HG02610 (cell line): ENCODE measurements at regions not wholly inside any gene's neighbourhood (a gene's known extent, or its start where the extent isn't known, plus 50 kb on each side); places are given as distances from the start of the nearest gene placed in this dataset.
"Not testable (repeated sequence)": the region's sequence is repeated elsewhere in the genome, so short reads cannot be mapped to it uniquely, and the experiment has no call there.

Experiments
- ATAC-seq: cut with Tn5 transposase; IDR thresholded peaks from one replicate; pipeline ENCODE4 v1.9.1; 2021; ENCODE audit warnings: mild to moderate bottlenecking, moderate library complexity; ENCODE audit not compliant: unreplicated experiment

DNA sequence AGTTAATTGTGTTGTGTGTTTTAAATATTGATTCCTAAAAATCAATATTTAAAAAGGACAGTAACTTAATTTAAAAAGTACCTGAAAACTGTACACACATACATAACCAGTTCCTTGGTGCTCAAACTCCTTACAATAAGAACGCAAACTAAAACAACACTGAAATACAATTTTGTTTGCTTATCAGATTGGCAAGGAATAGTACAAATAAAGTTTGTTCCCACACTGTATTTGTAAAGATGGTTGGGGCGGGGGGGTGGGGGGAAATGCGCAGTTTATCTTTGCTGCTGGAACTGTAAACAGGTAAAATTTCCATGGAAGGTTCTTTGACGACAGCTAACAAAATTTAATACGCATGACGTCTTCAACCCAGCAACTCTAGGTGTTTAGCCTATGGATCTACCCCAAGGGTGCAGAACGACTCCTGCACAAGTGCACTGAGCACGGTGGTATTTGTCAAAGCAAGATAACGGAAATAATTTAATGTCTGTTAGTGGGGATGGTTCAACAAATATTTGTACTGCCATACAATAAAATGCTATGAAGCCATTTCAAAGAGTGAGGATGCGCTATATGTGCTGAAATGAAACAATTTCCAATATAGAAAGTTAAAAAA lies 96.5 kb downstream of the ING1 start:
- ATAC-seq: no peak

- no peak for ATAC-seq
Observed at GRCh38 chr13:110811008-110811720, 97.7 kb downstream of the ING1 start.

DNA sequence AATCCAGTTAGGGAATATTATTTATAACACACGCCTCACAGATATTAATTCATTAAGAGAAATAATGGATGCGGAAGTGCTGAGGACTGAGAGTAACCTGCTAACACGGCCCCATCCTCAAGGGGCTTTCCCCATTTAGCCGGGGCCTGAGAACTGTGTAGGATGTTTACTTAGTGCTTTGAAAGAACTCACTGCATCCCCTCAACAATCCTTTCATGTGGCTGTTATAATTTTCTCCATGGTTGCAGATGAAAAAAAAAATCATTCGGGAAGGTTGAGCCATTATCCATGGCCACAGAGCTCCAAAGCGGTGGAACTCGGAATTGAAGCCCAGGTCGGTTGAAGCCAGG lies 98.2 kb downstream of the ING1 start:
- ATAC-seq: no peak

DNA sequence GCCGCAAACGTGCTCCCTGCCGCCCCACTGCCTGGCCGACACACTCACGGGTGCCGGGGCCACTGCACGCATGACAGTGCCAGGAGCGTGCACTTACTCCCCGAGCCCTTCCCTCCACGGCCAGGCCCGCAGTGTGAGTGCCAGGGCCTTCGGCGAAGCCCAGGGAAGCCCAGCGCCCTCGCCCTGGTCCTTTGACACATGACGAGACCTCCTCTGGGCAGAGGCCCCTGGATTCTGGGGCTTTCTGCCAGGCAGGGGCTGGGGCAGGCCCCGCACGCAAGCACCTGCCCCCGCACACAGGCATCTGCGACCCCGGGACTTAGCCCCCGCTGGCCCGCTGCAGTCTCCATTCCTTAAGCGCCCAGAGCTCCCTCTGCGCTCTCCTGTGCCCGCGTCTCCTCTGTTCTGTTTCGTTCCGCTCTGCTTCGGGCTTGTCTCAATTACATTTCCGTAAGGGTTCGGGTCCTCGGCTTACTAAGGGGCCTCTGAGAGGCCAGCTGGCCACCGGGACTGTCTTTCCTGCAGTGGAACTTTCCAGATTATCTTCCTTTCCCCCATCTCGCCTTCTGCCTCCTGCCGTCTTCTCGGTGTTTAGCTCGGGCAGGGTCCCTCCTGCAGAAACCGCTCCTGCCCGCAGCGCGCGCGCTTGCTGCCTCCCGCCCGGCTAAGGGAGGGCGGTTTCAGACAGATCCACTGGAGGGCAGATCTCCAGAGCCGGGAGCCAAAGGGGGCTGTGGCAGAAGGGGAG lies 98.8 kb downstream of the ING1 start:
- no peak for ATAC-seq

- ATAC-seq: no peak
Observed at GRCh38 chr13:110812869-110813645, 99.6 kb downstream of the ING1 start.

DNA sequence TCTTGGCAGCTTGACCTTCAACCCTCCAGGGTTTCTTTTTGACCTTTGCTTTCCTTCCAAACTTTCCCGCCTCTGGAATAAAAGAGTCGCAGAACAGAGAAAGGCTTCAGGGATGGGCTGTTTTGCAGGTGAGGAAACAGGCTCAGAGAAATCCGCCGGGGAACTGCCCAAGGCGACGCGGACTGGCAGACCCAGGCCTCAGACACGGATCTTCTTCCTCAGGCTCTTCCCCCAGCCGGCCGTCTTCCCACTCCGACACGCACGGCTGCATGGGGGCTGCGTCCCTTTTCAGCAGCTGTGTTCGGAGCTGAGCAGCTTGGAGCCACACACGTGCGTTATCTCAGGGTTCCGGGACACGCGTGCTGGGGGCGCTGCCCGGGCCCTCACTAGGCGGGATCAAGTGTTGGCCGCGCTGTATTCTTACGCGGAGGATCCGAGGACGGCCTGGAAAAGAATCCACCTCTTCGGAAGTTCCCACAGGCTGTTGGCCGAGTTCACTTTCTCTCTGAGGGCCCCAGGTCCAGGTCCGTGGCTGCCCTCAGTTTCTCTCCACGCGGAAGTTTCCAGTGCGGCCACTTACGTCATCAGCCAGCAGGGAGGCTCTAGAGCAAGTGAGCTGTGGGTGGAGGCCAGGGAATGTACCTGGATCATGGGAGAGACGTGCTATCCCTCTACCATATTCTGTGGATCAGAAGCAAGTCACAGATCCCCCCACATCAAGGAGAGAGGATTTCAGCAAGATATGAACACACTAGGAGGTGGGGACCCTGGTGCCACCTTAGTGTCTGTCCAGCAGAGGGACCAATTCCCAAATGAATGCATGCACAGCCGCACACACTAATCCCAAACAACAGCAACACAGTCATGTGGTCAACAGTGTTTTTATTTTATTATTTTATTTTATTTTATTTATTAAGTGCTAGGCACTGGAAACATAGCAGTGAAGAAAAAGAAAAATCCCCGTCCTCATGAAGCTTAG lies 100.4 kb downstream of the ING1 start:
- ATAC-seq: no peak

DNA sequence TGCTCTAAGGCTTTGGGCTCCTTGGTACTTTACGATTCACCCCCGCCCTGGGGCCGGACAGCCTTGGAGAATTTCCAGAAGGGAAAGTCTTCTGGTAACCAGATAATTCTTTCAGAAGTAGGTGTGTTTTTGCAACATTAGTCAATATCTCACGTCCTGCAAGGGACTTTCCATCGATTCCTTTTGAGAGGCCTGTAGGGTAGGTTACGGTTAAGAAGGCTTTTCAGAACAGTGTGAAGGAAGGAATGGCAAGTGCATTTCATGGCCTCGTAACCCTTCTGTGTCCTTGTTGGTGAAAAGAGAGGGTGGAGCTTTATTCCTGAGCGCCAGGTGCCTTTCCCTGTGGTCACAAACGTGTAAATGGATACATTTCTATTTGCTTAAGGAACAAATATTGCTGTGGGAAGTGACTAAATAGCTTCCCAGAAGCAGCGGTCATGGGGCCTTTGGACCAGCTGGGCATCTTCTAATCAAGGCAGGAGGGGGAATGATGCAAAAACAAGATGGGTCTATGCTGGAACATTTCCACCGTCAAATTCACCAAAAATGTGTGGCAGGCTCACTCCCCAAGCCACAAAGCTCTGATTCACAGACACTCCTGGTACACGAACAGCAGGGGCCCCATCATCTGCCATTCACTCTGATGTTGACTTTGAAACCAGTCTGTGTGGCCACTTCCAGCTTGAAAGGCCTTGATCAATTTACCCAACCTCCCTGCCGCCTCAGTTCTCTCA lies 99.2 kb downstream of the ANKRD10 start:
- no peak for ATAC-seq

DNA sequence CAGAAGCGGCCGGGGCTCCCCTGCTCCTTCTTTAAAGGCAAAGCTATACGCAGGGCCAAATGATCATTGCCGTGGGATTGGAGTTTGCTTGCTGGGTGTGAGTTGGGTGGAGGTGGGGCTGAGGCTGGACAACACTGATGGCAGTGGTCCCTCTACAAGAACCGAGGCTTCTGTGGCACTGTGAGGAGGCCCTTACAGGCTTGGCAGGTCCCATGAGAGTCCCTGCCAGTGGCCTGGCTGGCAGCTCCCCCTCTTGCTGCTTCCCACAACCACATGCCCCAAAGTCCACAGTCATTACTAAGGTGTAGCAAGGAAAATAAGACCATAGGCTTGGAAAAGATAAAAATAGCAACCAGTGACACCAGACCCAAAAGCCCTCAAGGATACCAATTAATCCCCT lies 98.4 kb downstream of the ANKRD10 start:
- no peak for ATAC-seq

GRCh38 chr13:110817143-110817542 lies 97.7 kb downstream of the ANKRD10 start:
- no peak for ATAC-seq

DNA sequence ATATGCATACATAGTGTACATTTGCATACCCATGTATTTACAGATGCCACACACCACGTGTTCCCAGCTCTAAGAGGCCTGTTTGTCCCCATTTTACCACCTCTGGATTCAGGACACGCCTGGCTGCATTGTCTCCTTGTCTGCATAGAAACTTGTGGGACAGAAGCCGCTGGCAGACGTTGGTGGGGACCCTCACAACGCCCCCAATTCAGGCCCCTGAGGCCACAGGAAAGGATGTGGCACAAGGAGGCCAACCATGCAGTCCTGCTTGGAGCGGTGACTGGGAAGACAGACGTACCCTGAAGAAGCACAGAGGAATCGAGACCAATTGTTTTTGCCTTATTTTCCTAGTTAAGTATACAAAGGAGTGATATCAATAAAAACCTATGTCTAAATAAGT lies 96.1 kb downstream of the ANKRD10 start:
- no peak for ATAC-seq

DNA sequence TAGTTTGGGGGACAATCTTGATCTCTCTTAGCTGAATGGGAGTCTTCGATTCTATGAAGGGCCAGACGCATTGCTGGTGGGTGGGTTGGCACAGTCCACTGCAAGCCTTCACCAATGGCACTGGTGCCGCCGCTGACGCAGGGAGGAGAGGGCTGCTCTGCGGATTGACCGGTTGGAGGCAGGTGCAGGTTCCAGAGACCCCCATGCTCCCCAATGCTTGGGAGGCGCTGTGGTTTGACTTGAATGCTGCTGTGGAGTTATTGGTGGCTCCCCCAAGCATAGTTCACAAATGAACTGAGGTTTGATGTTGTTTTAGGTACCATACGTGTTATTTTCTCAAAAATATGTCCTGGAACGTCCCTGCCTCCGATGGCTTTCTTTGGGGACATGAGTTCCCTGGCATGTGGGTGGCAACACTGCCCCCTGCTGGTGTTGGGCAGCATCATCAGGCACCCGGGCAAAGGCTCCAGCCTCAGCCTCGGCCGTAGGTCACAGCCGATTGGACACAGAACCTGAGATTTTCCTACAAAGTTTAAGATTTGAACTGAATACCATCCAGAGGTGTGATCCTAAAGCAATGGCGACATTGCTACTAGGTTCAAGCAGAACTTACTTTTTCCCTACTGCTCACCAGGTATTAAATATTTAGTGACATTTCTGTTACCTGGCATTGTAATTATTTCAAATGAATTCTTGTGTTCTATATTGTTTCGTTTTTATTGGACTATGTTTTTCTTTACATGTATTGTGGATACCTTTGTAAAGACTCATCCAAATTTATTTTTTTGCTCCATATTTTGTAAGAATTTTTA lies 95.5 kb downstream of the ANKRD10 start:
- ATAC-seq: peak; percentile 69

GRCh38 chr13:110820322-110820721 lies 94.5 kb downstream of the ANKRD10 start:
- no peak for ATAC-seq

GRCh38 chr13:110821837-110822668 lies 92.8 kb downstream of the ANKRD10 start:
- ATAC-seq: not testable (repeated sequence)

DNA sequence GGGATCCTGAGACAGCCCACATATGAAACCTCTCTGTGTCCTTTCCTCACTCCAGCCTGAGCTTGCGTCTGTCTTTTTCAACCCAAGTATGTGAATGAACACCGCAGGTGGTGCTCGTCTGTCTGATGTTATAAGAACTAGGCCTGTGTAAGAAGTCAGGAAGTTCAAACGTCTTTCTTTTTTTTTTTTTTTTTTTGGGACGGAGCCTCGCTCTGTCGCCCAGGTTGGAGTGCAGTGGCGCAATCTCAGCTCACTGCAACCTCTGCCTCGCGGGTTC lies 92.3 kb downstream of the ANKRD10 start:
- ATAC-seq: no peak

GRCh38 chr13:110824702-110825300 lies 90.1 kb downstream of the ANKRD10 start:
- no peak for ATAC-seq

GRCh38 chr13:110825516-110825915 lies 89.4 kb downstream of the ANKRD10 start:
- ATAC-seq: no peak

- no peak for ATAC-seq
Observed at GRCh38 chr13:110826101-110826500, 88.8 kb downstream of the ANKRD10 start.
